HUES48 (cell line): ENCODE measurements at regions not wholly inside any gene's neighbourhood (a gene's known extent, or its start where the extent isn't known, plus 50 kb on each side); places are given as distances from the start of the nearest gene placed in this dataset.
A peak's percentile ranks its signal among the peaks of the same experiment; 100 is the strongest.
"Not testable (repeated sequence)": the region's sequence is repeated elsewhere in the genome, so short reads cannot be mapped to it uniquely, and the experiment has no call there.

Experiments
- H3K27ac ChIP-seq: one replicate; pipeline ENCODE4 v1.7.0; 2013; ENCODE audit warnings: low read depth, low read length, inconsistent platforms
- H3K27me3 ChIP-seq: 2 replicates; pipeline ENCODE4 v1.6.1; 2013; ENCODE audit warnings: mild to moderate bottlenecking, low read length; ENCODE audit not compliant: control insufficient read depth, insufficient read depth
- H3K36me3 ChIP-seq: 2 replicates; pipeline ENCODE4 v1.6.1; 2013; ENCODE audit warnings: low read length; ENCODE audit not compliant: control insufficient read depth, insufficient read depth
- H3K4me1 ChIP-seq: 2 replicates; pipeline ENCODE4 v1.6.1; 2013; ENCODE audit warnings: mild to moderate bottlenecking, low read length; ENCODE audit not compliant: control insufficient read depth, insufficient read depth
- H3K4me3 ChIP-seq: 2 replicates; pipeline ENCODE4 v1.5.1; 2013; ENCODE audit warnings: mild to moderate bottlenecking, low read depth, low read length
- H3K9ac ChIP-seq: 2 replicates; pipeline ENCODE4 v1.6.1; 2013; ENCODE audit warnings: mild to moderate bottlenecking, low read depth, low read length, moderate library complexity
- H3K9me3 ChIP-seq: 2 replicates; pipeline ENCODE4 v1.6.1; 2013; ENCODE audit warnings: low read length; ENCODE audit not compliant: control insufficient read depth, insufficient read depth

DNA sequence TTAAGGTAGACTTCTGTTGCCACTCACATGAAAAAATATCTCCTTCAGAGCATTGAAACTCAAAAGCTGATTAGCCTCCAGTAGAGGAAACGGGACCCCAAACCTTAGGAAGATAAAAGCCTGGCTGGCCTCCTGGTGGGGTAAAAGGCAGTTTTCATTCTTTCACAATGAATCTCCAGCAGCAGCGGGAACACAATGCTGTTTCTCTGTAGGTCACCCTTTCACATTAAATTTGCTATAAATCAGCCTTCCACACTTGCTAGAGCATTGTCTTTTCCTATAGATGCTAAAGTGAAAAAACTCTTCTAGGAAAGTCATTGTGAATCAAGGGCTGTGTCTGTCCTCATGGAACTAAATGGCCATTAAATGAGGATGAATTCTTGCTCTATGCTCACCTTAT, 207.3 kb upstream of the MAGEB2 start:
- peak overlapping the region; percentile 31 for H3K27ac ChIP-seq
- no peaks in the 10 kb centered on the region for H3K27me3 ChIP-seq
- no peak overlapping the region for H3K9ac ChIP-seq
- H3K9me3 ChIP-seq, result no peaks in the 10 kb centered on the region
- no peaks in the 10 kb centered on the region for H3K36me3 ChIP-seq
- 0 out of 2 replicates have a peak overlapping the region, but pooled peaks have one; percentile 5 for H3K4me3 ChIP-seq
- H3K4me1 ChIP-seq, result peaks cover 9% of the 10 kb centered on the region

GRCh38 chrX:30010471-30010870, 204.9 kb upstream of the MAGEB2 start:
- Histone ChIP-seq H3K27ac (no peak overlapping the region), H3K4me3 (no peak overlapping the region), H3K9me3 (no peaks in the 10 kb centered on the region), H3K9ac (no peak overlapping the region), H3K27me3 (no peaks in the 10 kb centered on the region), H3K36me3 (no peaks in the 10 kb centered on the region), H3K4me1 (peaks cover 9% of the 10 kb centered on the region)

DNA sequence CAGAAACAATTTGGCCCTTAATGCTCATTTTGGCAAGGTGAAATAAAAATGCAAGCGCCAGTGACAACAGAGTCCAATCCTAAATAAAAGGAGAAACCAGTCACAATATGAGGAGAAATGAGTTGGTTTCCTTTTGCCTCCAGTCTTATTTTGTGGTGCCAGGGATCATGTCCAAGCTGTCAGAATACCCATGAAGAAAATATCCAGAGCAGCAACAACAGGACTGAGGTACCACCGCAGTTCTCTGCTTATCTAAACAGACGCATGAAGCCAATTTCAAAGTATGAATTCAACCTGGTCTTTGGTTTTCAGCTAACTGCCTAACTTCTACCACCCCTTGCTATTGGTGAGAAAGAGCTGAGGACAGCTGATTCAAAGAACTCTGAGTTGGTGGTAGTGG, 199.9 kb upstream of the MAGEB2 start:
- Histone ChIP-seq H3K27me3 (no peaks in the 10 kb centered on the region), H3K4me3 (no peak overlapping the region), H3K4me1 (no peaks in the 10 kb centered on the region), H3K9ac (no peak overlapping the region), H3K36me3 (no peaks in the 10 kb centered on the region), H3K27ac (no peak overlapping the region), H3K9me3 (peaks cover under 1% of the 10 kb centered on the region; the same call in 1 of the 2 replicates)

DNA sequence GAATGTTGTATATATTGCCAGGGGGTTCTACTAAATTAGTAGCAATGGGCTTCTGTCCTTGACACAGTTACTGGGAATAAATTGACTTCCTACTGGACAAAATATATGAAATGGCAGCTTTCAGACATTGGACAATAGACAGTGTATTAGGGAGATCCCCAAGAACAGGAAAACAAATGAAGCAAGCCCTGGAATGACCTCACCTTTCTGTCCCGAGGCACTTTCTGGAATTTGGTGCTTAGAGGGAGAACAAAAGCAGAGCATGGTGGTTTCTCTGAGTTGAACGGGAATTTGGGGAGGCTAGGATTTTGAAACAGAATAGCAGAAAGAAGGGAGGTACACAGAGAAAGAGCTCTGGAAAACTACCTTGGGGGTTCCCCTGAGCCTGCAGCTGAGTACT, 187.7 kb upstream of the MAGEB2 start:
- Histone ChIP-seq H3K9ac (peak overlapping the region; percentile 25; the same call in 1 of the 2 replicates), H3K27me3 (no peaks in the 10 kb centered on the region), H3K4me1 (no peaks in the 10 kb centered on the region), H3K4me3 (no peak overlapping the region), H3K27ac (no peak overlapping the region), H3K9me3 (no peaks in the 10 kb centered on the region; the same call in 1 of the 2 replicates), H3K36me3 (no peaks in the 10 kb centered on the region)

- H3K4me1 ChIP-seq, H3K9ac ChIP-seq, H3K36me3 ChIP-seq, H3K27ac ChIP-seq, H3K4me3 ChIP-seq, H3K9me3 ChIP-seq, H3K27me3 ChIP-seq: not testable (repeated sequence)
Observed at GRCh38 chrX:30036406-30036805, 179.0 kb upstream of the MAGEB2 start.

DNA sequence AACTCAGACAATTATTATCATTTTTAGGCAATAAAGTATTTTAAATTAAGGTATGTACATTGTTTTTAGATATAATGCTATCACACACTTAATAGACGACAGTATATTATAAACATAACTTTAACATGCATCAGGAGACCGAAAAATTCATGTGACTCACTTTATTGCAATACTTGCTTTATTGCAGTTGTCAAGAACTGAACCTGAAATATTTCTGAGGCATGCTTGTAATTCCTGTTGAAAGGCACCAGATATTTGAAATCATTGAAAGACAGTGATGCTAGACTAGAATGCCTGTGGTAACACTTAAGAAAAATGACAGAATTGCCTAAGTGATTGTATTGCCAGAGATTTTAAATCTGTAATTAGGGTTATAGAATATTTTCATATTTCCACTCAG, 175.6 kb upstream of the MAGEB2 start:
- Histone ChIP-seq H3K9ac (no peak overlapping the region), H3K4me3 (no peak overlapping the region), H3K27me3 (no peaks in the 10 kb centered on the region), H3K27ac (no peak overlapping the region), H3K9me3 (peaks cover 2% of the 10 kb centered on the region; the same call in 1 of the 2 replicates), H3K36me3 (no peaks in the 10 kb centered on the region), H3K4me1 (no peaks in the 10 kb centered on the region)

- no peak overlapping the region for H3K27ac ChIP-seq
Observed at GRCh38 chrX:30060718-30061117, 154.6 kb upstream of the MAGEB2 start.

GRCh38 chrX:30065226-30065625, 150.1 kb upstream of the MAGEB2 start:
- Histone ChIP-seq H3K36me3 (no peaks in the 10 kb centered on the region), H3K4me3 (no peak overlapping the region), H3K4me1 (no peaks in the 10 kb centered on the region), H3K27me3 (no peaks in the 10 kb centered on the region), H3K9ac (no peak overlapping the region), H3K9me3 (no peaks in the 10 kb centered on the region; the same call in 1 of the 2 replicates), H3K27ac (no peak overlapping the region)

More at GRCh38 chrX:30060718-30061117, 154.6 kb upstream of the MAGEB2 start:
- no peak overlapping the region for H3K9ac ChIP-seq
- no peaks in the 10 kb centered on the region for H3K4me1 ChIP-seq
- no peaks in the 10 kb centered on the region for H3K27me3 ChIP-seq
- H3K36me3 ChIP-seq, result no peaks in the 10 kb centered on the region
- H3K9me3 ChIP-seq, result no peaks in the 10 kb centered on the region; the same call in 1 of the 2 replicates
- no peak overlapping the region for H3K4me3 ChIP-seq

DNA sequence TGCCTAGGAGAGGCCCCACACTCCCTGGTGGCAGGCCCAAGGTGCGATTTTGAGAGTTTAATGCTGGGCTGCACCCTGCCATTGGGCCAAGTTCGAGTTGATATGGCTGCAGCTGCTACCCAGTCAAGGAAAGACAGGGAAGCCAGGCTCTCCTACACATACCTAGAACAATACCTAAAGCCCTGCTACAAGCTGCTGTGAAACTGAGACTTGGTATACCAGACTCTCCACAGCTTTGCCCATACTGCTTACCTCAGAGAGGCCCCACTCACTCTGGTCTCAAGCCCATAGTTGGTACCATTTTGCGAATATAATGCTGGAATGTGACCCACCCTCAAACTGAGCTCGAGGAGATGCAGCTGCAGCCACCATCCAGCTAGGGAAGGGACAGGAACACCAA, 147.7 kb upstream of the MAGEB2 start:
- no peak overlapping the region for H3K4me3 ChIP-seq
- H3K27ac ChIP-seq, result no peak overlapping the region
- H3K9ac ChIP-seq, result no peak overlapping the region
- no peaks in the 10 kb centered on the region for H3K4me1 ChIP-seq
- H3K36me3 ChIP-seq, result no peaks in the 10 kb centered on the region
- H3K9me3 ChIP-seq, result no peaks in the 10 kb centered on the region; the same call in 1 of the 2 replicates
- H3K27me3 ChIP-seq, result no peaks in the 10 kb centered on the region

- H3K36me3 ChIP-seq, result no peaks in the 10 kb centered on the region
- H3K4me1 ChIP-seq, result no peaks in the 10 kb centered on the region
- no peak overlapping the region for H3K9ac ChIP-seq
- H3K4me3 ChIP-seq, result no peak overlapping the region
- H3K27ac ChIP-seq, result no peak overlapping the region
- H3K9me3 ChIP-seq, result no peaks in the 10 kb centered on the region
- H3K27me3 ChIP-seq, result no peaks in the 10 kb centered on the region
Observed at GRCh38 chrX:30085571-30085970, 129.8 kb upstream of the MAGEB2 start.

- Histone ChIP-seq H3K9ac (no peak overlapping the region), H3K4me1 (no peaks in the 10 kb centered on the region), H3K9me3 (no peaks in the 10 kb centered on the region), H3K4me3 (no peak overlapping the region), H3K27ac (no peak overlapping the region), H3K36me3 (no peaks in the 10 kb centered on the region), H3K27me3 (no peaks in the 10 kb centered on the region)
Observed at GRCh38 chrX:30111431-30111830, 103.9 kb upstream of the MAGEB2 start.

- H3K36me3 ChIP-seq, result no peaks in the 10 kb centered on the region
- H3K27ac ChIP-seq, result no peak overlapping the region
- no peak overlapping the region for H3K4me3 ChIP-seq
- H3K4me1 ChIP-seq, result no peaks in the 10 kb centered on the region
- no peaks in the 10 kb centered on the region for H3K9me3 ChIP-seq
- H3K9ac ChIP-seq, result no peak overlapping the region
- no peaks in the 10 kb centered on the region for H3K27me3 ChIP-seq
Observed at GRCh38 chrX:30141966-30142365, 73.4 kb upstream of the MAGEB2 start.
